Thyroid gland (tissue), 4 donors: ENCODE measurements at regions not wholly inside any gene's neighbourhood (a gene's known extent, or its start where the extent isn't known, plus 50 kb on each side); places are given as distances from the start of the nearest gene placed in this dataset.

Source experiments
- CTCF ChIP-seq, 6 experiments: fragments of 200-600 bp in 3 of 6; fragments of 450-650 bp in 3 of 6; sonication (generic) in 3 of 6; IDR thresholded peaks; one replicate each; pipeline ENCODE4 v1.5.1; 2016 to 2019; ENCODE audit warnings: antibody characterized with exemption in 6 of 6, mild to moderate bottlenecking in 2 of 6, inconsistent platforms in 1 of 6, moderate library complexity in 1 of 6
- POLR2A ChIP-seq, 2 donors: fragments of 450-650 bp; IDR thresholded peaks; one replicate each; pipeline ENCODE4 v1.6.1; 2017; ENCODE audit warnings: antibody characterized with exemption in 2 of 2, mild to moderate bottlenecking in 2 of 2, moderate library complexity in 1 of 2

- TF ChIP-seq CTCF (IDR thresholded peaks at IDR 0.05) (no peak), POLR2A (IDR thresholded peaks at IDR 0.05) (no peak)
Observed at GRCh38 chr13:78709028-78709427, 50.1 kb upstream of the OBI1 start.
